Uterus (tissue), 2 donors: ENCODE measurements at regions not wholly inside any gene's neighbourhood (a gene's known extent, or its start where the extent isn't known, plus 50 kb on each side); places are given as distances from the start of the nearest gene placed in this dataset.

Experiments
- POLR2A ChIP-seq, 2 donors: fragments of 450-650 bp; IDR thresholded peaks; one replicate each; pipeline ENCODE4 v1.6.1; 2016; ENCODE audit warnings: antibody characterized with exemption in 2 of 2, mild to moderate bottlenecking in 1 of 2, moderate library complexity in 1 of 2
- TF ChIP-seq, protein P1 (sequence below), 4 experiments: fragments of 200-600 bp in 2 of 4; fragments of 450-650 bp in 2 of 4; sonication (generic) in 2 of 4; IDR thresholded peaks; one replicate each; pipeline ENCODE4 v1.5.1; 2016 to 2019; ENCODE audit warnings: antibody characterized with exemption in 4 of 4, mild to moderate bottlenecking in 2 of 4, moderate library complexity in 1 of 4

DNA sequence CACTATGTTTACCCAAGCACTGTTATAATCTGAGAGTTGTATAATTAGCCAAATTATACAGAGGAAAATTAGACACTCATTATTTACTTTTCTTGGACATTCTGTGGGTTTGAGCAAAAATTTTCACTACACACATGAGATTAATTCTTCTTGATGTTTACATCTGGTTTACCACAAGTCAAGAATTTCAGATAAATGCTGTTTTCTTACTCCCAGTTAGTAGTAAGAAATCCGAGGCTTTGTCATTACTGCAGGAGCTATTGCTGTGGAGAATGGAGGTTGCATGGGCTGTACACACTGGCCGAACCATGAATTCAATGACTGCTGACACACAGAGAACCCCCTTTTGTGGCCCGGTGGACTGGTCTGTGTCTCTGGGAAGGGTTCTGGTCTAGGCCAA, 207.7 kb upstream of the CFAP20DC start:
- no peak for TF ChIP-seq POLR2A (IDR thresholded peaks at IDR 0.05)
- TF ChIP-seq, protein P1, sequence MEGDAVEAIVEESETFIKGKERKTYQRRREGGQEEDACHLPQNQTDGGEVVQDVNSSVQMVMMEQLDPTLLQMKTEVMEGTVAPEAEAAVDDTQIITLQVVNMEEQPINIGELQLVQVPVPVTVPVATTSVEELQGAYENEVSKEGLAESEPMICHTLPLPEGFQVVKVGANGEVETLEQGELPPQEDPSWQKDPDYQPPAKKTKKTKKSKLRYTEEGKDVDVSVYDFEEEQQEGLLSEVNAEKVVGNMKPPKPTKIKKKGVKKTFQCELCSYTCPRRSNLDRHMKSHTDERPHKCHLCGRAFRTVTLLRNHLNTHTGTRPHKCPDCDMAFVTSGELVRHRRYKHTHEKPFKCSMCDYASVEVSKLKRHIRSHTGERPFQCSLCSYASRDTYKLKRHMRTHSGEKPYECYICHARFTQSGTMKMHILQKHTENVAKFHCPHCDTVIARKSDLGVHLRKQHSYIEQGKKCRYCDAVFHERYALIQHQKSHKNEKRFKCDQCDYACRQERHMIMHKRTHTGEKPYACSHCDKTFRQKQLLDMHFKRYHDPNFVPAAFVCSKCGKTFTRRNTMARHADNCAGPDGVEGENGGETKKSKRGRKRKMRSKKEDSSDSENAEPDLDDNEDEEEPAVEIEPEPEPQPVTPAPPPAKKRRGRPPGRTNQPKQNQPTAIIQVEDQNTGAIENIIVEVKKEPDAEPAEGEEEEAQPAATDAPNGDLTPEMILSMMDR (IDR thresholded peaks at IDR 0.05) = no peak
